Activated CD4-positive, alpha-beta T cell treated with anti-CD3 and anti-CD28 coated beads, Interleukin-2, Interleukin-6, amounts not matched to agents 100 ng/mL and 50 ng/mL, durations not matched to agents 16 hours and 8 hours (primary cell): ENCODE measurements at regions not wholly inside any gene's neighbourhood (a gene's known extent, or its start where the extent isn't known, plus 50 kb on each side); places are given as distances from the start of the nearest gene placed in this dataset.
"Not testable (repeated sequence)": the region's sequence is repeated elsewhere in the genome, so short reads cannot be mapped to it uniquely, and the experiment has no call there.

ENCODE experiments used
- DNase-seq: peaks from one replicate; pipeline ENCODE4 v3.0.0-alpha.2; 2020

GRCh38 chr3:4228295-4228694 lies 74.9 kb upstream of the SETMAR start:
- no peak for DNase-seq

- DNase-seq, result no peak
These were observed 72.1 kb upstream of the SETMAR start for GRCh38 chr3:4231041-4231440.

GRCh38 chr3:4232798-4233197 lies 70.4 kb upstream of the SETMAR start:
- DNase-seq, result no peak

GRCh38 chr3:4233488-4233887 lies 69.7 kb upstream of the SETMAR start:
- DNase-seq, result no peak

GRCh38 chr3:4234889-4235288 lies 68.3 kb upstream of the SETMAR start:
- DNase-seq, result no peak

- no peak for DNase-seq
These were observed 67.5 kb upstream of the SETMAR start for GRCh38 chr3:4235690-4236089.

- no peak for DNase-seq
These were observed 61.5 kb upstream of the SETMAR start for GRCh38 chr3:4241595-4242170.

- no peak for DNase-seq
These were observed 57.5 kb upstream of the SETMAR start for GRCh38 chr3:4245671-4246070.

GRCh38 chr3:4247391-4247790 lies 55.8 kb upstream of the SETMAR start:
- DNase-seq, result no peak

GRCh38 chr3:4250064-4250463 lies 53.1 kb upstream of the SETMAR start:
- no peak for DNase-seq

- DNase-seq, result no peak
These were observed 51.8 kb upstream of the SETMAR start for GRCh38 chr3:4251412-4251811.

GRCh38 chr3:4253072-4253832 lies 49.9 kb upstream of the SETMAR start:
- DNase-seq, result not testable (repeated sequence)
